Neural cell (in vitro differentiated cells): ENCODE measurements at regions not wholly inside any gene's neighbourhood (a gene's known extent, or its start where the extent isn't known, plus 50 kb on each side); places are given as distances from the start of the nearest gene placed in this dataset.
"Not testable (repeated sequence)": the region's sequence is repeated elsewhere in the genome, so short reads cannot be mapped to it uniquely, and the experiment has no call there.

Source experiments
- H2AFZ ChIP-seq: fragments of 200-600, 300-800 bp; sonication (generic), shearing (Covaris generic); 2 replicates; pipeline ENCODE4 v1.6.0; 2014; ENCODE audit warnings: low read depth, mild to moderate bottlenecking, antibody characterized with exemption, low read length, moderate library complexity
- H3F3A ChIP-seq: fragments of 200-600 bp; shearing (Covaris generic); 2 replicates; pipeline ENCODE4 v1.6.1; 2016; ENCODE audit warnings: mild to moderate bottlenecking, moderate library complexity, mixed read lengths, antibody characterized with exemption, low read length; ENCODE audit not compliant: insufficient read depth, poor library complexity, severe bottlenecking
- H3K27ac ChIP-seq: fragments of 200-600, 300-800 bp; sonication (generic), shearing (Covaris generic); 2 replicates; pipeline ENCODE4 v1.5.1; 2014; ENCODE audit warnings: mild to moderate bottlenecking, low read length, moderate library complexity
- H3K27me3 ChIP-seq: fragments of 300-800, 200-600 bp; sonication (generic), shearing (Covaris generic); 2 replicates; pipeline ENCODE4 v1.6.0; 2014; ENCODE audit warnings: mild to moderate bottlenecking, low read depth, low read length, moderate library complexity; ENCODE audit not compliant: insufficient read depth
- H3K36me3 ChIP-seq: fragments of 300-800, 200-600 bp; sonication (generic), shearing (Covaris generic); 2 replicates; pipeline ENCODE4 v1.5.1; 2014; ENCODE audit warnings: mild to moderate bottlenecking, antibody characterized with exemption, low read length, moderate library complexity; ENCODE audit not compliant: insufficient read depth
- H3K4me2 ChIP-seq: fragments of 300-800, 200-600 bp; sonication (generic), shearing (Covaris generic); 2 replicates; pipeline ENCODE4 v1.6.0; 2014; ENCODE audit warnings: mild to moderate bottlenecking, low read length
- H3K4me3 ChIP-seq: fragments of 300-800, 200-600 bp; sonication (generic), shearing (Covaris generic); 2 replicates; pipeline ENCODE4 v1.5.1; 2014; ENCODE audit warnings: mild to moderate bottlenecking, low read length, moderate library complexity
- H3K79me2 ChIP-seq: fragments of 200-600 bp; shearing (Covaris generic); replicated peaks from 2 replicates; pipeline ENCODE4 v1.6.0; 2014; ENCODE audit warnings: mild to moderate bottlenecking, low read length, moderate library complexity; ENCODE audit not compliant: insufficient read depth
- H3K9ac ChIP-seq: fragments of 300-800, 200-600 bp; sonication (generic), shearing (Covaris generic); 2 replicates; pipeline ENCODE4 v1.6.1; 2016; ENCODE audit warnings: mild to moderate bottlenecking, low read length, mixed read lengths
- H3K9me2 ChIP-seq: fragments of 200-600 bp; shearing (Covaris generic); 2 replicates; pipeline ENCODE4 v1.6.1; 2016; ENCODE audit warnings: mild to moderate bottlenecking, low read length, mixed read lengths; ENCODE audit not compliant: insufficient read depth
- H3K9me3 ChIP-seq: fragments of 200-600, 300-800 bp; sonication (generic), shearing (Covaris generic); 2 replicates; pipeline ENCODE4 v1.6.1; 2016; ENCODE audit warnings: mild to moderate bottlenecking, mixed run types, low read length, moderate library complexity, mixed read lengths
- H4K20me1 ChIP-seq: fragments of 200-600 bp; shearing (Covaris generic); 2 replicates; pipeline ENCODE4 v1.6.1; 2016; ENCODE audit warnings: mild to moderate bottlenecking, mixed run types; ENCODE audit not compliant: insufficient read depth
- EP300 ChIP-seq: fragments of 450-650 bp; conservative IDR thresholded peaks from 2 replicates; pipeline ENCODE4 v1.6.1; 2014; ENCODE audit warnings: antibody characterized with exemption, mild to moderate bottlenecking, moderate library complexity; ENCODE audit not compliant: poor library complexity, severe bottlenecking
- EZH2 ChIP-seq: fragments of 200-600, 300-800 bp; shearing (Covaris generic), sonication (generic); IDR thresholded peaks from 2 replicates; pipeline ENCODE4 v1.6.1; 2014; ENCODE audit warnings: antibody characterized with exemption, low read length, borderline replicate concordance, mild to moderate bottlenecking; ENCODE audit not compliant: insufficient read depth, poor library complexity, severe bottlenecking
- MXI1 ChIP-seq: fragments of 450-650 bp; conservative IDR thresholded peaks from 2 replicates; pipeline ENCODE4 v1.6.1; 2014; ENCODE audit warnings: antibody characterized with exemption, mild to moderate bottlenecking; ENCODE audit not compliant: poor library complexity, severe bottlenecking
- POLR2AphosphoS5 ChIP-seq: IDR thresholded peaks from 2 replicates; pipeline ENCODE4 v1.6.1; 2012
- RAD21 ChIP-seq: fragments of 450-650 bp; conservative IDR thresholded peaks from 2 replicates; pipeline ENCODE4 v1.6.1; 2014; ENCODE audit warnings: antibody characterized with exemption, mild to moderate bottlenecking, moderate library complexity
- SMC3 ChIP-seq: fragments of 450-650 bp; conservative IDR thresholded peaks from 2 replicates; pipeline ENCODE4 v1.6.1; 2014; ENCODE audit warnings: antibody characterized with exemption, mild to moderate bottlenecking, moderate library complexity; ENCODE audit not compliant: poor library complexity
- TAF1 ChIP-seq: IDR thresholded peaks from 2 replicates; pipeline ENCODE4 v1.6.1; 2012; ENCODE audit warnings: low read depth
- TF ChIP-seq, protein P1 (sequence below): IDR thresholded peaks from 2 replicates; pipeline ENCODE4 v1.6.1; 2012; ENCODE audit warnings: borderline replicate concordance
- TF ChIP-seq, protein P2 (sequence below): fragments of 450-650 bp; IDR thresholded peaks from 2 replicates; pipeline ENCODE4 v1.5.1; 2014; ENCODE audit warnings: antibody characterized with exemption, mild to moderate bottlenecking, moderate library complexity; ENCODE audit not compliant: poor library complexity, severe bottlenecking

DNA sequence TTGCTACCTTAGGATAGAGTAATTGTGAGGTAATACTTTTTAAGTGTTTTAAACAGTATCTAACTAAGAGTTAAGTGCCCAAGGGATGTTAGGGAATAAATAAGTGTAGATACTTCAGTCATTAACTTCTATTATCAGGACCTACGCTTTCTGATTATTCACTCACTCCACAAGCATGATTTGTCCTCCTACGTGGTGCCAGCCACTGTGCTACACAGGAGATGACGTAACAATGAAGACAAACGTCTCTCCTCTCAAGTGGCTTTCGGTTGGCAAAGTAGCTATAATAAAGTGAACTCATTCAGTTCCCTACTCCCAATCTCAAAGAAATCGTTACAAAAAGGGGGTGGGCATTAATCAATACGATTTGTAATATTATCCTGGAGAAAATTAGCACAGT lies 100.9 kb upstream of the SETBP1 start:
- no peak overlapping the region for H3K4me3 ChIP-seq
- TF ChIP-seq RAD21 (no peak), EZH2 (no peak), EP300 (no peak)
- TF ChIP-seq, protein P1, sequence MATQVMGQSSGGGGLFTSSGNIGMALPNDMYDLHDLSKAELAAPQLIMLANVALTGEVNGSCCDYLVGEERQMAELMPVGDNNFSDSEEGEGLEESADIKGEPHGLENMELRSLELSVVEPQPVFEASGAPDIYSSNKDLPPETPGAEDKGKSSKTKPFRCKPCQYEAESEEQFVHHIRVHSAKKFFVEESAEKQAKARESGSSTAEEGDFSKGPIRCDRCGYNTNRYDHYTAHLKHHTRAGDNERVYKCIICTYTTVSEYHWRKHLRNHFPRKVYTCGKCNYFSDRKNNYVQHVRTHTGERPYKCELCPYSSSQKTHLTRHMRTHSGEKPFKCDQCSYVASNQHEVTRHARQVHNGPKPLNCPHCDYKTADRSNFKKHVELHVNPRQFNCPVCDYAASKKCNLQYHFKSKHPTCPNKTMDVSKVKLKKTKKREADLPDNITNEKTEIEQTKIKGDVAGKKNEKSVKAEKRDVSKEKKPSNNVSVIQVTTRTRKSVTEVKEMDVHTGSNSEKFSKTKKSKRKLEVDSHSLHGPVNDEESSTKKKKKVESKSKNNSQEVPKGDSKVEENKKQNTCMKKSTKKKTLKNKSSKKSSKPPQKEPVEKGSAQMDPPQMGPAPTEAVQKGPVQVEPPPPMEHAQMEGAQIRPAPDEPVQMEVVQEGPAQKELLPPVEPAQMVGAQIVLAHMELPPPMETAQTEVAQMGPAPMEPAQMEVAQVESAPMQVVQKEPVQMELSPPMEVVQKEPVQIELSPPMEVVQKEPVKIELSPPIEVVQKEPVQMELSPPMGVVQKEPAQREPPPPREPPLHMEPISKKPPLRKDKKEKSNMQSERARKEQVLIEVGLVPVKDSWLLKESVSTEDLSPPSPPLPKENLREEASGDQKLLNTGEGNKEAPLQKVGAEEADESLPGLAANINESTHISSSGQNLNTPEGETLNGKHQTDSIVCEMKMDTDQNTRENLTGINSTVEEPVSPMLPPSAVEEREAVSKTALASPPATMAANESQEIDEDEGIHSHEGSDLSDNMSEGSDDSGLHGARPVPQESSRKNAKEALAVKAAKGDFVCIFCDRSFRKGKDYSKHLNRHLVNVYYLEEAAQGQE: no peak
- no peaks in the 10 kb centered on the region for H3F3A ChIP-seq
- H2AFZ ChIP-seq: no peak overlapping the region
- H3K4me2 ChIP-seq: no peak overlapping the region
- no peaks in the 10 kb centered on the region for H3K27me3 ChIP-seq
- no peaks in the 10 kb centered on the region for H3K79me2 ChIP-seq
- no peak overlapping the region for H3K9ac ChIP-seq
- no peaks in the 10 kb centered on the region for H4K20me1 ChIP-seq
- H3K9me2 ChIP-seq: no peaks in the 10 kb centered on the region
- H3K9me3 ChIP-seq: no peaks in the 10 kb centered on the region
- no peak overlapping the region for H3K27ac ChIP-seq
- no peaks in the 10 kb centered on the region for H3K36me3 ChIP-seq

DNA sequence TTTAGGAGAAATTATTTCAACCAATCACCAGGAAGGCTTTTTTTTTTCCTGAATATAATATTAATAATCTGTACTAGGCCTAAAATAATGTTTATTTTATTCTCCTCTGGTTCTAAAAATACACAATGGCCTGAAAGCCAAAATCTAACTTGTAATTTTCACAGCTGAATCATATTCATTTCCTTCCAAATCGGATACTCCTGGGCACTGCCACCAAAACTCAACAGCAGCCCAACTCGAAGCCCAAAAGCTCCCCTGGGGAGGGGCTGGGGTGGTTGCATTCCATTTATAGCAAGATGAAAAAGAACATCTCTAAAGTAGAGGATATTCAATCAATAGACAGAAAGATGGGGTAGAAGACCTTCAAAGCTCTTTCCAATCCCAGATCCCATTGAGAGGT lies 100.5 kb upstream of the SETBP1 start:
- Histone ChIP-seq H3K4me2 (no peak overlapping the region), H3K79me2 (no peaks in the 10 kb centered on the region), H3K36me3 (no peaks in the 10 kb centered on the region), H3K27me3 (no peaks in the 10 kb centered on the region), H3F3A (no peaks in the 10 kb centered on the region), H3K9me3 (no peaks in the 10 kb centered on the region), H3K4me3 (no peak overlapping the region), H4K20me1 (no peaks in the 10 kb centered on the region), H3K9ac (no peak overlapping the region), H2AFZ (no peak overlapping the region), H3K27ac (no peak overlapping the region), H3K9me2 (no peaks in the 10 kb centered on the region)
- no peak for TF ChIP-seq RAD21
- TF ChIP-seq TAF1: no peak
- TF ChIP-seq, protein P2, sequence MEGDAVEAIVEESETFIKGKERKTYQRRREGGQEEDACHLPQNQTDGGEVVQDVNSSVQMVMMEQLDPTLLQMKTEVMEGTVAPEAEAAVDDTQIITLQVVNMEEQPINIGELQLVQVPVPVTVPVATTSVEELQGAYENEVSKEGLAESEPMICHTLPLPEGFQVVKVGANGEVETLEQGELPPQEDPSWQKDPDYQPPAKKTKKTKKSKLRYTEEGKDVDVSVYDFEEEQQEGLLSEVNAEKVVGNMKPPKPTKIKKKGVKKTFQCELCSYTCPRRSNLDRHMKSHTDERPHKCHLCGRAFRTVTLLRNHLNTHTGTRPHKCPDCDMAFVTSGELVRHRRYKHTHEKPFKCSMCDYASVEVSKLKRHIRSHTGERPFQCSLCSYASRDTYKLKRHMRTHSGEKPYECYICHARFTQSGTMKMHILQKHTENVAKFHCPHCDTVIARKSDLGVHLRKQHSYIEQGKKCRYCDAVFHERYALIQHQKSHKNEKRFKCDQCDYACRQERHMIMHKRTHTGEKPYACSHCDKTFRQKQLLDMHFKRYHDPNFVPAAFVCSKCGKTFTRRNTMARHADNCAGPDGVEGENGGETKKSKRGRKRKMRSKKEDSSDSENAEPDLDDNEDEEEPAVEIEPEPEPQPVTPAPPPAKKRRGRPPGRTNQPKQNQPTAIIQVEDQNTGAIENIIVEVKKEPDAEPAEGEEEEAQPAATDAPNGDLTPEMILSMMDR: no peak
- no peak for TF ChIP-seq EZH2
- TF ChIP-seq EP300: no peak
- TF ChIP-seq MXI1: no peak
- TF ChIP-seq SMC3: no peak
- TF ChIP-seq POLR2AphosphoS5: no peak
- TF ChIP-seq, protein P1: no peak

DNA sequence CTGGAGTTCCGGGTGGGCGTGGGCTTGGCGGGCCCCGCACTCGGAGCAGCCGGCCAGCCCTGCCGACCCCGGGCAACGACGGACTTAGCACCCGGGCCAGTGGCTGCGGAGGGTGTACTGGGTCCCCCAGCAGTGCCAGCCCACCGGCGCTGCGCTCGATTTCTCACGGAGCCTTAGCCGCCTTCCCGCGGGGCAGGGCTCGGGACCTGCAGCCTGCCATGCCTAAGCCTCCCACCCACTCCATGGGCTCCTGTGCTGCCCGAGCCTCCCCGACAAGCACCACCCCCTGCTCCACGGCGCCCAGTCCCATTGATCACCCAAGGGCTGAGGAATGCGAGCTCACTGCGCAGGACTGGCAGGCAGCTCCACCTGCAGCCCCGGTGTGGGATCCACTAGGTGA lies 99.9 kb upstream of the SETBP1 start:
- H3F3A ChIP-seq, H3K9me2 ChIP-seq, H3K36me3 ChIP-seq, H3K9ac ChIP-seq, H3K4me3 ChIP-seq, H3K27ac ChIP-seq, H2AFZ ChIP-seq, H4K20me1 ChIP-seq, H3K27me3 ChIP-seq, H3K79me2 ChIP-seq, H3K4me2 ChIP-seq, H3K9me3 ChIP-seq: not testable (repeated sequence)
